Astrocyte of the hippocampus (primary cell): ENCODE measurements at regions not wholly inside any gene's neighbourhood (a gene's known extent, or its start where the extent isn't known, plus 50 kb on each side); places are given as distances from the start of the nearest gene placed in this dataset.
A peak's percentile ranks its signal among the peaks of the same experiment; 100 is the strongest.
"Not testable (repeated sequence)": the region's sequence is repeated elsewhere in the genome, so short reads cannot be mapped to it uniquely, and the experiment has no call there.

ENCODE experiments used
- DNase-seq: peaks from one replicate; pipeline ENCODE4 v3.0.0; 2011; ENCODE audit warnings: low read depth, low spot score

DNA sequence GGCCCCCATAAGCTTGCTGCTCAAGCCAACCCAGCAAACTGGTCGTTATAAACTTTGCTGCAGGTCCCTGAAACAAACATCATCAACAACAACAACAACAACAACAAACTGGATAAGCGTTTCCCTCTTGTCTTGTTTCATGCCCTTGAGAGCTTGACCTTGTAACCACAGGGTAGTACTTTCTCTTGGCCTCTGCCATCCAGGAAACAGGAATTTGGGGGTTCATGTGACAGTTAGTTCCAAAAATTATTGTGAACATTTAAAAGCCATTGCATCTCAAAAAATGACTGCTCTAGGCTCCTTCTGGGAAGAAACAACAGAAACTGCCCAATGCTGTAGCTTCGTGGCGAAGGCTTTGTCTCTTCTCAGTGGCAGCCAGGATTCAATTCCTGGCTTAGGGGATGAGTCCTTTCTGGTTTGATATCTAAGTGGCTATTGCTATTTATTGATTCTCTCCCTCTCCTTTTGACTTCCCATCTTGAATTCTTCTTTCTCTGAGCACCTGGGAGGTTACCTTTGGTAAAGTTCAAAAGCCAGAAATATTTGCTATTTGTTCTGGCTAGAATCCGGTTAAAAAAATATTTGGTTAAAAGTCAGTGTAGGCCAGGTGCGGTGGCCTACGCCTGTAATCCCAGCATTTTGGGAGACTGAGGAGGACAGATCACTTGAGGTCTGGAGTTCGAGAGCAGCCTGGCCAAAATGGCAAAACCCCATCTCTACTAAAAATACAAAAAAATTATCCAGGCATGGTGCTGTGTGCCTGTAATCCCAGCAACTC, 52.0 kb upstream of the CPM start:
- no peak for DNase-seq

DNA sequence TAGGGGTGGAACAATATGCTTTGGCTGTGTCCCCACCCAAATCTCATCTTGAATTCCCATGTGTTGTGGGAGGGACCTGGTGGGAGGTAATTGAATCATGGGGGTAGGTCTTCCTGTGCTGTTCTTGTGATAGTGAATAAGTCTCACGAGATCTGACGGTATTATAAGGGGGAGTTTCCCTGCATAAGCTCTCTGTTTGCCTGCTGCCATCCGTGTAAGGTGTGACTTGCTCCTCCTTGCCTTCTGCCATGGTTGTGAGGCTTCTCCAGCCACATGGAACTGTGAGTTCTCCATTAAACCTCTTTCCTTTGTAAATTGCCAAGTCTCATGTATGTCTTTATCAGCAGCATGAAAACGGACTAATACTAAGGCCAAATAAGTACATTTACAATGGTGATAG, 64.6 kb upstream of the CPM start:
- DNase-seq = not testable (repeated sequence)

DNA sequence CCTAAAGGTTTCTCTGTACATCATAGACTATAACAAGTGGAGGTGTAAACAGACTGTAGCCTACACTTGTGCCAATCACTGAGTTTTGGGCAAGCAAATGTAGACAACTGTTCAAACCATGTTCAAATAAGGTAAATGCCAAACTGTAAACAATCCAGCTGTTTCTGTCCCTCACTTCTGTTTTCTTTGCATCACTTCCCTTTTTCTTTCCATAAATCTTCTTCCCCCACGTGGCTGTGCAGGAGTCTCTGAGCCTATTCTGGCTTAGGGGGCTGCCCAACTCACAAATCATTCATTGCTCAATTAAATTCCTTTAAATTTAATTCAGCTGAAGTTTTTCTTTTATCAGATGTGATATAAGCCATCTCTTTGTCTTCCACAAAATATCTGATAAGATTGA, 65.1 kb upstream of the CPM start:
- DNase-seq = no peak

DNA sequence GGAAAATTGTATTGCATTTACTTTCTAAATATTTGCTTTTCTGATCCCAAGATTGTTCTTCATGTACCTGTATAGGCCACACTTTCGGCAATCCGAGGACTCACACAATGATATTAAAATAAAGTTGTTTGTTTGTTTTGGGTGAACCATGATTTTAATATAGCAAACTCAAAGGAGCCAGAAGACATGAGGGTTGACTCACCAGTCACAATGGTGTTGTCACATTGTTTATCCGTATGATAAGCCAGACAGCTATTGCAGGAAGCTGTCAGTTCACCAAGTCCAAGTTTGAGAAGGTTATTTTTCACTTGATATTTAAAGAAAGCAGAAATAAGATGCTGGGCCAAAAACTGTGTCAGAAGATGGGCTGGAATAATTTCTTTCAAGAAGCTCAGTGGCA, 67.1 kb upstream of the CPM start:
- no peak for DNase-seq

DNA sequence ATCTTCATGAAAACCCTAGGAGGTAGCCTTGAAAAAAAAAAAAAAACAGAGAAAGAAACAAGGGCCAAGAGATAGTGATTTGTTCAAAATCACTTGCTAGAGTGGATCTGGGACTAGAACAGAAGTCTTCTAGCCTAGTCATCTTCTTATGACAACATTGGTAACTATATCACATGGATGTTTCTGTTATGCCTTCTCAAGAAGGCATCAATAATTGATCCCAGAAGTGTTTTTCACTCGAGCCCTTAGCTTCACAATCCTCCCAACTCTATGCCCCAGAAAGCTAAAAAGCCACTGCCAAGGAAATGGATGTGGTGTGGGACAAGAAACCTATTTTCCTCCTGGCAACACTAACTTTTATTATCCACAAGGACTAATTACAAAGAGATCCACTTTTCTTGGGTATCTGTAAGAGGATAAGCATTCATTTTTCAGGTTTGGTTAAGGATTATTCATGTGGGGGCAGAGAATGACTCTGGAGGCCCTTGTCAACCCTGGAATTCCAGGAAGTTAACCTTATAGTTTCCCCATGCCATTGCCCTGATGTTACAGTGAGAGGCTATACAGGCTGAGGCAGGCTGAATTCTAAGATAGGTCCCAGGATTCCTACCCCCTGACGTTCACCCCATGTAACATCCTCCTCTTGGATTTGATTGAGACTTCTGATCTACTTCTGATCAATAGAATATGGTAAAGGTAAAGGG, 67.7 kb upstream of the CPM start:
- peak; percentile 17 for DNase-seq

DNA sequence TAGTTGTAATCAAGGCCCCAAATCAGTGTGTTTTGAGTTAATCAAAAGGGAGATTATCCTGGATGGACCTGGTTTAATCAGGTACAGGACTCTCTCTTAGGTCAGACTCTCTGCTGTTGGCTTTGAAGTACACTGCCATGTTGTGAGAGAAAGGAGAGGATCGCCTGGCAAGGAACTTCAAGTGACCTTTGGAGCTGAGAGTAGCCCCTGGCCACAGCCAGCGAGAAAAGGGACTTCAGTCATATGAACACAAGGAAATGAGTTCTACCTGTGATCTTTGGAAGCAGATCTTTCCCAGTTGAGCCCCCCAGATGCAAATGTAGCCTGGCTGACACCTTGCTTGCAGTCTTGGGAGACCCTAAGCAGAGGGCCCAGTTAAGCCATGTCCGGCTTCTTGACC, 68.3 kb upstream of the CPM start:
- DNase-seq = no peak

DNA sequence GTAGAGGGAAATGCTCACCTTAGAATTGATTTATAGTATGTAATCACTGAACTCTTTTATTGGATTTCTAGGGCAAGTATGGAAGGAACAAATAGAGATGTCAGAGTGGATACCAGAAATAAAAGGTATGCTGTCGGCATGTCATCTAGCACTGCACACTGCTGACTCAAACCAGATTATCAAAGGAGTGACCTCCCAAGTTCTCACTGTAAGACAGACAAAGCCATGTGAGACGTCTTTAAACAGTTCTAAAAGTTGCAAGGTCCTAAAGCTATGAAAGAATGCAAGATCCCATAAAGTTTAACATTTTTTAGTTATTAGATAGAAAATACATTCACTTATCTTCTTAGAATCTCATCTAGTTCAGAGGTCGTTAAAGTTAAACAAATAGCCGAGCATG, 70.0 kb upstream of the CPM start:
- DNase-seq = no peak

DNA sequence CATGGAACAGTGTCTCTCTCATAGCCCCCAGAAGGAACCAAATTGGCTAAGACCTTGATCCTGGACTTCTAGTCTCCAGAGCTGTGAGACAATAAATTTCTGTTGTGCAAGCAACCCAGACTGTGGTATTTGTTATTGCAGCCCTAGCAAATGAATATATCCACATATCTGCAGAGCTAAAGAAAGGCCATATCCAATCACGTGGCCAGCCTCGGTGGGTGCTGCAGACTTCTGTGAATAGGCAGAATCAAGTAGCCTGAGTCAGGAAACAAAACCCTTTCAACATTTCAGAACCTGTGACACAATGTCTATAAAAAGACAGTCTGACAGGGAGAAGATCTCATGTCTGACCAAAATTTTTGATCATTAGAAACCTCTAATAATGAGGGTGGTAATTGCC, 71.0 kb upstream of the CPM start:
- no peak for DNase-seq

DNA sequence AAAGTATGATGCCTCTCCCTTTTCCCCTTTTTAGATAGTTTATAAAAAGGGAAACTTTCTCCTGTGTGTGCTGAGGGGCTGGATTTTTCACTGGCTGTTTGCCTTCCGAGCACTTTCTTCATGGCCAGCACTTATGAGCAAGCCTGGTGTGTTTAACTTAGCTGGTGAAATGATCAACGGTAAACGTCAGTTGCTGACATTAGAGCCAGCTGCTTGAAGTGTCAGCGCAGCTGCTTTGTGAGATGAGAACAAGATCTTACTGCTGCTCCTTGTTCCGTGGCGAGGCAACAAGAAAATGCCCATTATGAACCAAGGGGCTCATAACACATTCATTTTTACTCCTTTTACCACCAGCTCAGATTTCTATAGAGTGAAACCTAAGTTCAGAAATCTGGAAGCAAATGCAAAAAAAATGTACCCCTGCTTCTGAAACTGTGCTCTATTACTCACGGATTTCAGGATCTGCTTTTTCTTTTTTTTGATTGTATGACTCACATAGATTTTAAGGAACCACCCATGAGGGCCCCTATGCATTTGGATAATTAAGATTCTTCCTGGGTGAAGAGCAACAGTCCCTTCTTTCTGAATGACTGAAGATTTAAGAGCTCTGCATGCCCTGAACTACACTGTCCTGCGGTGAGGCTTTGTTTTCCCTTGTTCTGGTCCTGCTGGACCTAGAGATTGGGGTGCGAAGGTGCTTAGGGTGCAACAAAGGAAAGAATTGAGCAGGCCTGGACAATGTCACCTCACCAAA, 74.3 kb upstream of the CPM start:
- DNase-seq = peak; percentile 53

DNA sequence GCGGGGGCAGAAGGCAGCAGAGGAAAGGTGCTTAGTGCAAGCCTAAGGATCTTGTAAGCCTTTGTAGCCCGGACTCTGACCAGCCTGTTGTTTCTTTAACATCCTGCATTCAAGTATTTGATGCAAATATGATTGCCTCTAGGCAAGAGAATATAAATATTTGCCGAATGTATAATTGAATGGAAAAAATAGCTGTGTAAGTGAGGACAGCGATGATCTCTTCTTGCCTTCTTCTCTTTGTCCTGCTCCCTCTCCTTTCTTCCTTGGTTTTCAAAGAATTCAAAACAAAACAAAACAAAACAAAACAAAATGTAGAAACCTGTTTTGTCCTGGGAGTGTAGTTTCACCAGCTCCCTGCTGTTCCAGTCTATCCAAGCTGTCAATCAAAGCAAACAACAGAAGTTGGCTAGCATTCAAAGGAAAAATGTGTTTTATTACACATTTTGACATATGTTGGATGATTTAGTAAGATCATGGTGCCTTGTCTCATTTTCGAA, 74.9 kb upstream of the CPM start:
- no peak for DNase-seq

DNA sequence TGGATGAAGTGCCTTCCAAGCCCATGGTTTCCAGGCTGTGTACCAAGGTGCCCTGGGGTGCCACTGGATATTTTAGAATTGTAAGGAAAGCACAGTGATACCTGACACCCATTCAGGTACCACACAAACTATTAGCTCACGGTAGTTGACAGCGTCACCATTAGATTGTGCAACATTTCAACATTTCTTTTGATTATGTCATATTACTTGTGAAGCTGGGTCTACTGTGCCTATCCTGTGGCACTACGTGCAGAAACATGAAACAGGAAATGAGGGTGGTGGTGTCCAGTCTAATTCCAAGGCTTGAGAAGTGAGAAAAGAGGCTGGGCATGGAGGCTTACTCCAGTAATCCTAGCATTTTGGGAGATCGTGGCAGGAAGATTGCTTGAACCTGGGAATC, 75.5 kb upstream of the CPM start:
- no peak for DNase-seq

DNA sequence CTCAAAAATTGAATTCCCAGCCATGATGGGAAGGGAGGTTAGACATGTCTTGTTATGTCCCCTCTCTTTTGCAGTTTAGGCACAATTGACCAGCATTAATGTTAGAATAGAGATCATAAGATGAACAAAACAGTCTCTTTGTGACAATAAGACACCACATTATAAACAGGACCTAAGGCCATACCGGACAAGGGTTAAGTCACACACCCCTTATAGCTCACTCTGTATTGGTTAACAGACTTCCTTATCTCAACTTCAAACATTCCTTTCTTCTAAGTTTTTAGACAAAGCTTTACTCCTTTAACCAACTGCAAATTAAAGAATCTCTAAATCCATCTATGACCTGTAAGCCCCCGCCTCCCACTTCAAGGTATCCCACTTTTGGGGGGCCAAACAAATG, 81.1 kb upstream of the CPM start:
- DNase-seq = no peak

DNA sequence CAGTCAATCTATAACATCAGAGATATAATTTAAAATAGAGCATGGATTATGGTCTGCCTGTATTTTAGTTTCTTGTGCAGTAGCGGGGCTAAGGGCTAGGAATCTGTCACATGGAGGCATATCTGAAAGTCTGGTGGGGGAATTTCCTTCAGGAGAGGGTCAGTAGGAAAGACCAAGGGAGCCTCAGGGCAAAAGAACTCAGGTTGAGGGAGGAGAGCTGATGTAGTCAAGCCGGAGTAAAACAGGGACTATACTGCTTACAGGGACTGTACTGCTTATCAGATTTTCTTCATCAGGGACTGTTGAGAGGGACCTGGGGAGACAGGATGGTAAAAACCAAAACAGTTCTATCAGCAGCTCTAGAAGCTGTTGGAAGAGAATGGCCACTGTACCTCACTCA, 82.0 kb upstream of the CPM start:
- no peak for DNase-seq

DNA sequence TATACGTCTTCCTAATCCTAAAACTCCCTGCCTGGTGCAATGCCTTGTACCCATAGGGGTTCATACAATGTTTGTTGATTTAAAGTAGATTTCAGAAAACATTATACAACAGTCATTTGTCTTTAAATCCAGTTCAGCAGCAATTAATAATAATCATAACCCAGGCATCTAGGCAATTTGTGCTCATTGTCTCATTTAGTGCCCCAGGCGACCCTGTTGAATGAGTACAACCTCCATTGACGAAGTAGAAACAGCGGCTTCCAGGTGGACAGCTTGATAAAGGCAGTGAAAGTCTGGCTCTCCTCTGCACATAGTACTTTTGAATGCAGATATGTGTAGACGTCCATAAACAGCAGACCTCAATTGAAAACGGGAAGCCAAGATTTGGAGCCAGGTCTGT, 82.9 kb upstream of the CPM start:
- no peak for DNase-seq

DNA sequence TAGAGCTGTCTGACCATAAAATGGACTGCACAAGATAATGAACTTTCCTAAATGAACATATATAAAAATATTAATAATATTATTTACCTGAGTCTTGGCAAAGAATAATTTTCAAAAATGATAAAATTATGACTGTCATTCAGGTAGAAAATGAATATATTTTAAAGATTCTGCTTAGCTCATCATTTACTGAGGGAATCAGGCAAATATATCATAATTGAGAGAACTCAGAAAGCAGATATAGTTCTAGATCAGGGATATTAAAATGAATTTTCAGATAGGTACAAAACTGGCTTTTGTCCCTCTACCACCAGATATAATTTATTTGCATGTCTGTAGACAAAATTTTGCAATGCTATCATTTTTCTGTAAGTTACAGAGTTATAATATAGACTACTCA, 86.1 kb upstream of the CPM start:
- DNase-seq = no peak

DNA sequence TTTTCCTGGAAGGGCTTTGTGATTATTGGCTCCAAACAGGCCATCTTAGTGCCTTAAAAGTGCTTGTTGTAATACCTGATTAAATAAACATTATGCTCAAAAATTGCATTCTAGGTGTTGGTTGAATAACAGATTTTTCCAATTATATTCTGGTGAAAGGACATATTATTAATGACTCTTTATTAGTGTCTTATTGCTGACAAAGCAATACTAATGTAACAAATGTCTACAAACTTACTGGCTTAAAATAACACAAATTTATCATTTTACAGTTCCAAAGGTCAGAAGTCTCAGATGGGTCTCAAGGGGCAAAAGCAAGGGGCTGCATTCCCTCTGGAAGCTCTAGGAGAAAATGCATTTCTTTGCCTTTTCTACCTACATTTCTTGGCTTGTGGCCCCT, 86.9 kb upstream of the CPM start:
- DNase-seq = no peak

DNA sequence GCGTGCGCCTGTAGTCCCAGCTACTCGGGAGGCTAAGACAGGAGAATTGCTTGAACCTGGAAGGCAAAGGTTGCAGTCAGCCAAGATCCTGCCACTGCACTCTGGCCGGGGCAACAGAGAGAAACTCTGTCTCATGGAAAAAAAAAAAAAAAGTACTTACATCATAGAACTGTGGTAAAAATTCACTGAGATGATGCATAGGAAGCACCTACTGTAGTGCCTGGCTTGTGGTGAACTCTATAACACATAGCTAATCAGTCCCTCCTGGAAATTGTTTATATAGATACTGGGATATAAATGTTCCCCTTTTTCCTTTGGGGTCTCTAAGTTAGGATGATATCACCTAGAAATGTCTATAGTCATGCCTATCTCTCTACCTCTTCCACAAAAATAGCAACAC, 89.7 kb upstream of the CPM start:
- no peak for DNase-seq

DNA sequence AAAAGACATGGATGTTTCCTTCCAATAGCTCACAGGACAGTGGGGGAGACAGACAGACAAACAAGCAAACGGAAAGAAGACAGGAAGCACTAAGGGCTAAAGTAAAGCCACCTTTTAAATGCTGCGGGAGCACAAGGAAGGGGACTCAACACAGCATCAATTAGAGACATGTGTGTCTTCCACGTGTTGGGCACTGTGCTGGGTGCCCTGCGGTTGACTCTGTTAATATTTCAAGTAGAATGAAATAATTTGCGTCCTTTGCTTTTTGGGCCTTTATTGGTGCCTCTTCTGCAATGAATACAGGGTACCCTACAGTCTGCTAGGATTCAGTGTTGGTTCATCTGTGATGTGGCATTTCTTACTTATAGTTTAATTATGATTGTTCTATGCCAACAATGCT, 90.9 kb upstream of the CPM start:
- DNase-seq = no peak

DNA sequence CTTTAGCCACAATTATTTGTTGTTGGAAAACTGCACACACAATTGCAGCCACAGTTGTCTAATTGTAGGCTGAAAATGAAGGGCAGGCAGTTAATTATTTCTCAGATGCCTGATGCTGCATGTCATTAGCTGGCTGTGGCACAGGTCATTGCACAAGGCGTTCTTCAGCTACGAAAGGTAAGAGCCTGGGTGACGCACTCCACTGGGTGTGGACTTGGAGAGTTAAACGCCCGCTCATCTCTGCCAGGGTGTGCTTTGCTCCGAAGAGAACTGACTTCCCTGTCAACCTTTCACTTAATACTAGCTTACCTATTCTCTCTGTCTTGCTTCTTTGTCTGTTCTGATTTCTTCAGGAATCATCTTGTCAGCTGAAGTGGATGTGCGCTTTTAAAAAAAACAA, 91.4 kb upstream of the CPM start:
- DNase-seq = peak; percentile 72

DNA sequence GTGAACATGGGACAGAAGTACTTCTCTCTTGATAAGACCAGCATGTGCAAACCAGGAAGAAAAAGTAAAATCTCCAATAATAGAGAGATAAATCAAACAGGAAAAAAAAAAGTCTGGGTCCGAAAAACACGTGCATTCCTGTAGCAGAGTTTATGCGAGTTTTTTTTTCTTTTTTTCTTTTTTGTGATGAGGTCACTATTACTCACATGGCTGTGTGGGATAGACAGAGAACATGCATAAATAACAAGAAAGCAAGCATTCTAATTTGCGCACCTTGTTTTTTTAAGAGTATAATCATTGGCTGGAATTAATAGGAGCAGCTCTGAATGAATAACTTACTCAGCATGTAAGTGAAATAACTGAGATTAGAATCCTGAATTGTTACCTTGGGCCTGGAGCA, 91.9 kb upstream of the CPM start:
- DNase-seq = peak; percentile 72

DNA sequence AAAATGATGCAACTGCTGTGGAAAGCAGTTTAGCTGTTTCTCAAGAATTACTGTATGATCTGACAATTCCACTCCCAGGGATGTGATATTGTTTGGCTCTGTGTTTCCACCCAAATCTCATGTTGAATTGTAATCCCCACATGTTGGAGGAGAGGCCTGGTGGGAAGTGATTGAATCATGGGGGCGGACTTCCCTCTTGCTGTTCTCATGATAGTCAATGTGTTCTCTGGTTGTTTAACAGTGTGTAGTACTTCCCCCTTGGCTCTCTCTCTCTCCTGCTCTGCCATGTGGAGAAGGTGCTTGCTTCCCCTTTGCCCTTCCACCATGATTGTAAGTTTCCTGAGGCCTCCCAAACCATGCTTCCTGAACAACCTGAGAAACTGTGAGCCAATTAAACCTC, 93.4 kb upstream of the CPM start:
- no peak for DNase-seq

DNA sequence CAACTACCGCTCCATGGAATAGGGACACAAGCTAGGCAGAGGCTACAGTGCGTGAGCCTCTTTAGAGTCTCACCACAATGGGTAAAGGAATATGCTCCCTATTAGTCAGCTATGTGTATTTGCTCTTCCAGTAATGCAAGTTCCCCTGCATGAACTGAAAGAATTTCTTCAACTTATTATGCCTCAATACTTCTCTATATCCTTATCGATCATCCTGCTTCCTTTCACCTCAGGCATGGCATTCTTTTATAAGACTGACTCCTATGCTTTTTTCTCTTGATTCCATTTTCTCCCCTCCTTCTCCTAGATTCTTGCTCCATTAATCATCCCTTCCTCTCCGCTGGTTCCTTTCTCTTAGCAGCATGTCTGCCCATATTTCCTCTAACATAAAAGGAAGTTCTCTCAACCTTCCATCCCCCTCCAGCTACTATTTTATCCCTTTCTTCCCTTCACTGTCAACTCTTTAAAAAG, 94.5 kb upstream of the CPM start:
- DNase-seq = peak; percentile 64
